CD4-positive, alpha-beta T cell treated with Interleukin-2 at 100 ng/mL for 4 hours (primary cell): ENCODE measurements at regions not wholly inside any gene's neighbourhood (a gene's known extent, or its start where the extent isn't known, plus 50 kb on each side); places are given as distances from the start of the nearest gene placed in this dataset.

Experiments
- DNase-seq: peaks from one replicate; pipeline ENCODE4 v3.0.0-alpha.2; 2020; ENCODE audit warnings: low spot score

DNA sequence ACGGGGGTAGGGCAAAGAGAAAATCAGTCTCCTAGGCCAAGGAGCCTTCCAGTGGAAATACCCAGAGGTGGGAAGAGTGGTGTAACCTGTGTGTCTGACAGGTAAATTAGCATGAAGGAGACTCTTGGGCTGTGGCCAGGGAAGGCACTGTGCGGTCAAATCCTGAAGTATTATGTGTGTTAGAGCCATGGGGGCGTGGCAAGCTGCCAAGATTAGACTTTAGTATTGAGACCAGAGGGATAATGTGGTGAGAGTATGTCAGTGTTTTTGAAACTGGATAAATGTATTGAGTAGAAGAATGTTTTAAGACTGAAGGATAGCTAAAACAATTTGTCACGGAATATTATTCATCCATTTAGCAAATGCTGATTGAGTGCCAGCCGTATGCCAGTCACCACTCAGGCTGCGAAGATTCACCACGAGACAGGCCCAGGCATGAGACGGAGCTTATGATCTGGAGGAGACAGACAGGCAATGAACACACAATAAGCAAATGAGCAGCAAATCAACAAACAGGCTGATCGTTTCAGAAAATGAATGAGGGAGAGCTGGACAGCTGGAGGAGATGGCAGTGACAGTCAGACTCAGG is 445.9 kb downstream of the MCTP2 start:
- DNase-seq: no peak

DNA sequence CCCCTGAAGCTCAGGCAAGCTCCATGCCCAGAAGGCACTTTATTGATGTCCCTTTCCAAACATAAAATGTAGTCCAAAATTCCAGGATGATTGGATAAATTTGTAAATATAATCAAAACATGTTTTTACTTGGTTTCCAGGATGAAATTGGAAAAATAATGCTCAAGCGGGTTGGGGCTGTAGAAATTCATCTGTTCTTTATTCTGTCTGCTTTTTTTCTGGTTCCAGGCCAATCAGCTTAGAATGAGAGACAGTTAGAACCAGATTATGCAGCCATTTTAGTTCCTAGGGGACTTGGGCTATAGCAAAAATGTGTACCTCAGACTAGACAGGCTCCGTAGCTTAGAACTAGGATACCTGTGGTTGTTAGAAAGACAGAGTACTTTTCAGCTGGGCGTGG is 450.8 kb downstream of the MCTP2 start:
- DNase-seq: no peak

GRCh38 chr15:94683902-94684301 is 452.5 kb downstream of the MCTP2 start:
- no peak for DNase-seq

DNA sequence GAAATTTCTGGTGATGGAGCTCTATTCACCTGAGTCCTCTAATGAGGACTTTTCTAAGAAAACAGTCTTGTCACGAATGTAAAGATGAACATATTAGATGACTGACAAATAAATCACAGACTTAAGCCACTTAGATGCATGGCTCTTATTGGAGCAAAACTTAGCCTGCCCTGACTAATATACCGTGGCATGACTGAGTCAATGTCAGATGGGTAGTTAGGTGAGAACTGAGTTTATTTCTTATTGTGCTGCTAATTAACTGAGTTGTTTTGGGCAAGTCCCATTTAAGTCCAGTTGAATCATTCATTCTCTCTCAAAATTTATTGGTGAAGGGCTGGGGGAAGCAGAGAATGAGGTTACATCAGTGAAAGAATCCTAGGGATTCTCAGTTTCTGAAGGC is 459.8 kb downstream of the MCTP2 start:
- no peak for DNase-seq

GRCh38 chr15:94692710-94693109 is 461.3 kb downstream of the MCTP2 start:
- no peak for DNase-seq

GRCh38 chr15:94700211-94700610 is 468.9 kb downstream of the MCTP2 start:
- no peak for DNase-seq

DNA sequence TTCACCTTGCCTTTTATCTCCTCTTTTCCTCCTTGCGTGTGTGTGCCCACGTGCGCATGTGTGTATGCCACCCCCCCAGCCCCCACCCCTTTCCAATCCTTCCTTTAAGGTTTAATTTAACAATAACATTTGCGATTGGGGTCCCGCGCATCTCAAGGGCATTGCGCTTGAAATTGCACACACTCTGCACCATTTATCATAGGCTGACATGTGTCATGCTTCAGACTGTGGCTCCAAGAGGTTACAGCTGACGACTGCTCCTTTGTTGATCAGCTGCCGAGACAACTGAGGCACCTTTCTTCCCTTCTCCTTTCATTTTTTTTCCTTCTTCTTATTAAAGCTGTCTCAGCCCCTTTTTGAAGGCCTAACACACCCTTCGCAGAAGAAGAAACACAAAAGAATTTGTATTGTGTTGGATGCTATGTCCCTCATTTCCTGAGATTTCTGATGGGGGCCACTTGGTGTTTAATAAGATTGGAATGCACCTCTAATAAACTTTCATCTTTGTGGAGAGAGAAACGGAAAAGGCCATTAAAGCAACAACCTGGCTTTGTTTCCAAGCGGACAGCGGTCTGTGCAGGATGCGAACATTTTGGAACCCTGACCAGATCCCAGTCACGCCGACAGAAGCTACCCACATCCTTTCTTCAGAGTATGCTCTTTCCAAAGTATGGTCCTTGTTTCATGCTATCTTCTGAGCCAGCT is 470.1 kb downstream of the MCTP2 start:
- DNase-seq: no peak

- DNase-seq: no peak
Measured at GRCh38 chr15:94703596-94703995, 472.2 kb downstream of the MCTP2 start.

- DNase-seq: no peak
Measured at GRCh38 chr15:94704421-94704820, 473.1 kb downstream of the MCTP2 start.

- DNase-seq: no peak
Measured at GRCh38 chr15:94704946-94705345, 473.6 kb downstream of the MCTP2 start.

DNA sequence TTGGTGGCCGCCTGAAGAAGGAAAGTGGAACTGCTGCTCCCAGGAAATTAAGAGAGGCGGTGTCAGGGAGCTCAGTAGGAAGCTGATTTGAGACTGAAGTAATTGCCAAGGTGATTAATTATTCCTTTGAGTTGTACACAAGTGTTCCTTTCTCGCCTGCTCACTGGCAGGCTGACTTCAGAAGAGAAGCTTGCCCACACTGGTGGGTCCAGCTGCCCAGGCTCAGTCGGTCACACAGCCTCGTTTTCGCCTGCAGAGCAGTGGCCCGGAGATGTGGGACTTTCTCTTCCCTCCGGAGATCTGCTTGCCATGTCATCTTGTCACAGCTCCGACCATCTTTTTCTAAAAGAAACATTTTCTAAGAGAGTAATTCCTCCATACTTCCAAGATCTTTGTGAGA is 478.0 kb downstream of the MCTP2 start:
- DNase-seq: no peak

GRCh38 chr15:94722024-94722636 is 490.8 kb downstream of the MCTP2 start:
- no peak for DNase-seq

DNA sequence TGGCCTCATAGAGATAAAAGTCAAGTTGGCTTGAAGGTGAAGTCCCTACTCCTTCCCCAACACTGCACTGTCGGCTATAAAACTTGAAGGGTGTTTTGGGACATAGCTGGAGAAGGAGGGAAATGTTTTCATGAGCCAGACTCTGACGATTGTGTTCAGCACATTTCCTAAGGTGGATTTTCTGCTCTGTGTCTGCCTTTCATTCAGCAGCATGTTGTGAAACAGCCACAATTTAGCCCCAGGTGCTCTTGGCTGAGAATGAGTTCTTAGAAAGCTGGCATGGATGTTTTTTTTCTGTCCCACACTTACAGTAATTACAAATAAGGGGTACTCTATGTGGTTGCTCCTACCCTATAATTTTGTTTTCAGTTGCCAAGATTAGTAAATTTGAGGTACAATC is 492.4 kb downstream of the MCTP2 start:
- no peak for DNase-seq

DNA sequence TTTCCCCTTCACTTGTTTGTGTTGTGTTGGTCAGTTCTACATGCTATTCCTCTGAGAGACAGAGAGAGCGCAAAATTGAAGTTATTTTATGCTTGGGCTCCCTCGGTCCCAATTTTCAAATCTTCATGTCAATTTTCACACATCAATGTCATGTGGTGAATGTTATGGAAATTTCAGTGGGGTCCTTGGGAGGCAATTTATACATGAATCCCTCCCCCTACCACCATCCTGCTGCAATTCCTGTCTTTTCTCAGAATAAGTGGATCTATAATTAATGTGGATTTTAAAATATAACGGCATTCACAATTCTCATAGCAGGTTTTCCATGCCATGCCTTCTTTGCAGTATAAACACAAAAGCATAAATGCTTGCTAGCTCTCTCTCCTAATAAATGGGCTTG is 499.9 kb downstream of the MCTP2 start:
- no peak for DNase-seq

- no peak for DNase-seq
Measured at GRCh38 chr15:94734460-94734859, 503.1 kb downstream of the MCTP2 start.

DNA sequence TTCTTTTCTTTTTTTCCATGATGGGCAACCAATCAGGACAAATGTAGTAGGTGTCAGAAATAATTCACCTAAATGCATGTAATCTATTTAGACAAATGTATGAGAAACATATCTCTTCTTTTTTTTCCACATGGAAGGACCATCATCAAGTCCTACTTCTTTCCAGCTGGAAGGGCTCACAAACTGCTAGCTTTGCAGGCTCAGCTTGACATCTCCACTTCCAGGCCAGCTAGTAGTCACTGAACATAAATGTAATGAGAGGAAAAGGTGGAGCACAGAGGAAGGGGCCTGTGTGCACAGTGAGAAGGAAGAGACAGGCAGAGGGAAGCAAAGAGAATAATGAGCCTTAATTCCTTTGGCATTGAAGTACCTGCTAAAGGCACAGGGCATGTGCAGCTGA is 504.9 kb downstream of the MCTP2 start:
- DNase-seq: no peak

GRCh38 chr15:94739639-94740038 is 508.3 kb downstream of the MCTP2 start:
- no peak for DNase-seq

GRCh38 chr15:94740469-94740868 is 509.1 kb downstream of the MCTP2 start:
- no peak for DNase-seq

DNA sequence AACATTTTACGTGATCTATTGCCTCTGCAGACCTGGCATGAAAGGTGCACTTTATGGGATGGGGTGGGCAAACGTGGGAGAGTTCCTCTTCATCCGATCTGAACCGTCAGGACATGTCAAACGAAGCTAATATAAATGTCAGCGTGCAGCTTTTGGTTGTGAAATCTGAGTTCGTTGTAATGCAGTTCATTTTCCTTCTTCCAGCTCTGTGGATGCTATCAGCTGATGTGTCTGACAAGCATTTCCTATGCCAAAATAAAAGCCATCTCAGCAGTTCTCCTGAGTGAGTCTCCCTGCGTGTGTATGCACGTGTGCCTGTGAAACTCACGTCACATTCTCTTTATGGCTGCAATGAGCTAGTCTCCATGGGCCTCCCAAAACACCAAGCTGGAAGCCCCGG is 512.3 kb downstream of the MCTP2 start:
- no peak for DNase-seq

DNA sequence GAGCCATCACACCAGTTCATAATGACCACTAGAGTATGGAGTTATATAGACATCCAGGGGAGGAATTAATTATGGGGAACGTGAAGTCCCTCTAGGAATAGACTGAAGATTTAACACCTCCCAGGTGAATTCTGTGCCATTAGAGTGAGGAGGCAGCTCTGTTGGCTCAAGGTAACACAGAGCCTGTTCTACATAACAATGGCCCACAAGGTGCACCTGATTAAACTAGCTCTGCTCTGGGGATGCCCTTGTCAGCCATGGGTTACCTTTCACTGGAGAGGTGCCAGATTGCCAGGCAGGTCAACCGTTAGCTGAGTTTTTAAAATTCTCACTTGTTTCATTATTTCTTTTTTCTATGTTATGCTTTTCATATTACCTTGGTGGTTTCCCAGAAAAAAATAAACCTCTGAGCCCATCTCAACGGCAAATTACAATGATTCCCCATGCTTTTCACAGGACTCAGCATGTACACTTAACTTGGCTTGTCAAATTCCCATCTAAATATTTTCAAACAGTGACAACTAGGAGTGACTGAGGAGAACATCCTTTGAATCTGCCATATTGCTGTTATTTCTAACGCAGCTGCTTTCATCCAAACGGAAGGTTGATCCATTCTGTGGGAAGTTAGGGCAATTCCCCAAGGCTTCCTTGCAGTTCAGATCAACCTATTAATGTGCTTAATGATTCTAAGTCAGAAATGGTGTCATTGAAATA is 512.9 kb downstream of the MCTP2 start:
- DNase-seq: no peak

- DNase-seq: no peak
Measured at GRCh38 chr15:94745371-94745770, 514.0 kb downstream of the MCTP2 start.

GRCh38 chr15:94747510-94747909 is 516.1 kb downstream of the MCTP2 start:
- no peak for DNase-seq
